Upper lobe of left lung (tissue), 4 donors: ENCODE measurements at regions not wholly inside any gene's neighbourhood (a gene's known extent, or its start where the extent isn't known, plus 50 kb on each side); places are given as distances from the start of the nearest gene placed in this dataset.

Experiments used
- POLR2A ChIP-seq, 4 donors: fragments of 450-650 bp; IDR thresholded peaks; one replicate each; pipeline ENCODE4 v1.5.1; 2016 to 2017; ENCODE audit warnings: antibody characterized with exemption in 4 of 4, mild to moderate bottlenecking in 2 of 4
- TF ChIP-seq, protein P1 (sequence below), 6 experiments: fragments of 450-650 bp in 4 of 6; fragments of 200-600 bp in 2 of 6; sonication (generic) in 2 of 6; IDR thresholded peaks; one replicate each; pipeline ENCODE4 v1.5.1; 2016 to 2019; ENCODE audit warnings: antibody characterized with exemption in 6 of 6

DNA sequence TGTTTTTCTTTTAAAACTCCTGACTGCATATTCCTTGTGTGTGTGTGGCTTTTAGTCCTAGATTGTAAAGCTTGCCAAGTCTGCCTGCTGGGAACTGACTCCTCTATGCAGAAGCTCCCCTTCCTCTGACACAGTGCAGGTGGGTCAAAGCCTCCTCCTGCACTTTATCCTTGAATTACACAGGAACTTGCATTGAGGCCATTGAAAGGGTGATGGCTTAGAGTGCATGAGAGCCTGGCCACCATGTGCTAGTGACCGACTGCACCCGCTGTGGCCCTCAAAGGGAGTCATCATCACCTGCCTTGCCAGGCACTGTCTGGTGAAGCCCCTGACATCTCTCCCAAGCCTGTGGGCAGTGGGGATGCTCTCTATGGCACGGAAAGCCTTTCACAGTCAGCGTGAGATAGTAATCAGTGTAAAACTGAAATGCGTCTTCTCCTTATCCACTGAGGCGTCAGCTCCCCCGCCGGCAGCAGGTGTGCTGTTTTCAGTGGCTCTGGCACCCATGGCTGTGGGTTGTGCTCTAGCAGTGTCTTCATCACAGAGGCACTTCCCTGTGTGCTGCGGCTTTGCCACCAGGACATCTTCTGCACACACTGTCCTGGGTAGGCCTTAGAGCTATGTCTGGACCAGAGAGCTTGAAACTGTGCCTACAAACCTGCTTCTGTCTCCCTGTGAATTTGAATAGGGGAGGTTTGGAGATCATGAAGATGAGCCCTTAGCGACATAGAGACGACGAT lies 87.9 kb downstream of the THBS2 start:
- TF ChIP-seq POLR2A (IDR thresholded peaks at IDR 0.05) = no peak
- TF ChIP-seq, protein P1, sequence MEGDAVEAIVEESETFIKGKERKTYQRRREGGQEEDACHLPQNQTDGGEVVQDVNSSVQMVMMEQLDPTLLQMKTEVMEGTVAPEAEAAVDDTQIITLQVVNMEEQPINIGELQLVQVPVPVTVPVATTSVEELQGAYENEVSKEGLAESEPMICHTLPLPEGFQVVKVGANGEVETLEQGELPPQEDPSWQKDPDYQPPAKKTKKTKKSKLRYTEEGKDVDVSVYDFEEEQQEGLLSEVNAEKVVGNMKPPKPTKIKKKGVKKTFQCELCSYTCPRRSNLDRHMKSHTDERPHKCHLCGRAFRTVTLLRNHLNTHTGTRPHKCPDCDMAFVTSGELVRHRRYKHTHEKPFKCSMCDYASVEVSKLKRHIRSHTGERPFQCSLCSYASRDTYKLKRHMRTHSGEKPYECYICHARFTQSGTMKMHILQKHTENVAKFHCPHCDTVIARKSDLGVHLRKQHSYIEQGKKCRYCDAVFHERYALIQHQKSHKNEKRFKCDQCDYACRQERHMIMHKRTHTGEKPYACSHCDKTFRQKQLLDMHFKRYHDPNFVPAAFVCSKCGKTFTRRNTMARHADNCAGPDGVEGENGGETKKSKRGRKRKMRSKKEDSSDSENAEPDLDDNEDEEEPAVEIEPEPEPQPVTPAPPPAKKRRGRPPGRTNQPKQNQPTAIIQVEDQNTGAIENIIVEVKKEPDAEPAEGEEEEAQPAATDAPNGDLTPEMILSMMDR (IDR thresholded peaks at IDR 0.05) = no peak
